ENCODE measurements at regions not wholly inside any gene's neighbourhood (a gene's known extent, or its start where the extent isn't known, plus 50 kb on each side); places are given as distances from the start of the nearest gene placed in this dataset.

GRCh38 chr2:66854298-66854697 lies 419.4 kb downstream of the MEIS1 start:
- no peak for DNase-seq (ENCODE audit: extremely low read depth, low read depth)

GRCh38 chr2:66862885-66863650 lies 428.1 kb downstream of the MEIS1 start:
- TF ChIP-seq, protein P1, sequence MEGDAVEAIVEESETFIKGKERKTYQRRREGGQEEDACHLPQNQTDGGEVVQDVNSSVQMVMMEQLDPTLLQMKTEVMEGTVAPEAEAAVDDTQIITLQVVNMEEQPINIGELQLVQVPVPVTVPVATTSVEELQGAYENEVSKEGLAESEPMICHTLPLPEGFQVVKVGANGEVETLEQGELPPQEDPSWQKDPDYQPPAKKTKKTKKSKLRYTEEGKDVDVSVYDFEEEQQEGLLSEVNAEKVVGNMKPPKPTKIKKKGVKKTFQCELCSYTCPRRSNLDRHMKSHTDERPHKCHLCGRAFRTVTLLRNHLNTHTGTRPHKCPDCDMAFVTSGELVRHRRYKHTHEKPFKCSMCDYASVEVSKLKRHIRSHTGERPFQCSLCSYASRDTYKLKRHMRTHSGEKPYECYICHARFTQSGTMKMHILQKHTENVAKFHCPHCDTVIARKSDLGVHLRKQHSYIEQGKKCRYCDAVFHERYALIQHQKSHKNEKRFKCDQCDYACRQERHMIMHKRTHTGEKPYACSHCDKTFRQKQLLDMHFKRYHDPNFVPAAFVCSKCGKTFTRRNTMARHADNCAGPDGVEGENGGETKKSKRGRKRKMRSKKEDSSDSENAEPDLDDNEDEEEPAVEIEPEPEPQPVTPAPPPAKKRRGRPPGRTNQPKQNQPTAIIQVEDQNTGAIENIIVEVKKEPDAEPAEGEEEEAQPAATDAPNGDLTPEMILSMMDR (IDR thresholded peaks at IDR 0.05; ENCODE audit: low read depth, low read length): no peak
- no peak for DNase-seq (ENCODE audit: extremely low read depth, low read depth)

More at GRCh38 chr2:66854298-66854697, 419.4 kb downstream of the MEIS1 start:
- TF ChIP-seq, protein P1 (IDR thresholded peaks at IDR 0.05; ENCODE audit: low read depth, low read length): no peak

DNA sequence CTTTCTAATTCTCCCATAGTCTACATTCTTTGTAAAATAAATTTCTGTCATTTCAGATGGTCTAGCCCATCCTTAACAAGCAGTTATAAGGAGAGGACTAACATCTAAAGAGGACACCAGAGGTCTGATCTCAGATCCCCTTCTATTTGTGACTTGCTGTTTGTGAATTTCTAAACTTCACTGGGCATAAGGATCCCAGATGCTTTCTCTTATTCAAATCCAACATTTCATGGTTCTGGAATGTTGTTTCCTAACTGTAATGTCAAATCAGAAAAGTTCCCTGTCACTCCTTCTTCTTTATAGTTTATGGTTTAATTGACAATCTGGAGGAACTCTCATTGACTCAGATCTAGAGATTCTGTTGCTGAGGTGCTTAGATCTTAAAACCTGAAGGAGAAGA lies 430.2 kb downstream of the MEIS1 start:
- DNase-seq (ENCODE audit: extremely low read depth, low read depth): no peak
- TF ChIP-seq, protein P1 (IDR thresholded peaks at IDR 0.05; ENCODE audit: low read depth, low read length): no peak

- TF ChIP-seq, protein P1 (IDR thresholded peaks at IDR 0.05; ENCODE audit: low read depth, low read length): no peak
Measured at GRCh38 chr2:66866331-66867062, 431.6 kb downstream of the MEIS1 start.

DNA sequence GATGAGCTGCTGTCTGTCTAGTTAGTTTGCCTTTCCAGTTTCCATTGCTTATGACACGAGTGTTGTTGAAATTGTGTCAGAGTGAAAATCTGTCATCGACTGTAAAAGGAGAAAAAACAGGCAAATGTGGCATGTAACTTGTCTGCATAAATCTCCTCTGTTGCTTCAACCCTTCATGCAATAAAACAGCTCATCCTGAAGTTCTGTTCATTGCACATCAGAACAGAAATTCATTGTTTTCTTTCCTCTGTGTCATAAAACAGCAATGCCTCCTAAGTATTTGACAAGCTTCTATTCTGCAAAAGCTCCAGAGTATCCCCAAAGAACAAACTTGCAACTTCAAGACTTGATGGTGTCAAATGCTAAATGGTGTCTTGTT lies 432.1 kb downstream of the MEIS1 start:
- TF ChIP-seq, protein P1 (IDR thresholded peaks at IDR 0.05; ENCODE audit: low read depth, low read length): no peak
- DNase-seq (ENCODE audit: extremely low read depth, low read depth): no peak

More at GRCh38 chr2:66866331-66867062, 431.6 kb downstream of the MEIS1 start:
- DNase-seq (ENCODE audit: extremely low read depth, low read depth): no peak

- TF ChIP-seq, protein P1 (IDR thresholded peaks at IDR 0.05; ENCODE audit: low read depth, low read length): no peak
- no peak for DNase-seq (ENCODE audit: extremely low read depth, low read depth)
Measured at GRCh38 chr2:66869076-66869475, 434.2 kb downstream of the MEIS1 start.
